ENCODE measurements at regions not wholly inside any gene's neighbourhood (a gene's known extent, or its start where the extent isn't known, plus 50 kb on each side); places are given as distances from the start of the nearest gene placed in this dataset.

GRCh38 chr17:77901481-77901880 is 57.0 kb upstream of the TNRC6C start:
- TF ChIP-seq, protein P1, sequence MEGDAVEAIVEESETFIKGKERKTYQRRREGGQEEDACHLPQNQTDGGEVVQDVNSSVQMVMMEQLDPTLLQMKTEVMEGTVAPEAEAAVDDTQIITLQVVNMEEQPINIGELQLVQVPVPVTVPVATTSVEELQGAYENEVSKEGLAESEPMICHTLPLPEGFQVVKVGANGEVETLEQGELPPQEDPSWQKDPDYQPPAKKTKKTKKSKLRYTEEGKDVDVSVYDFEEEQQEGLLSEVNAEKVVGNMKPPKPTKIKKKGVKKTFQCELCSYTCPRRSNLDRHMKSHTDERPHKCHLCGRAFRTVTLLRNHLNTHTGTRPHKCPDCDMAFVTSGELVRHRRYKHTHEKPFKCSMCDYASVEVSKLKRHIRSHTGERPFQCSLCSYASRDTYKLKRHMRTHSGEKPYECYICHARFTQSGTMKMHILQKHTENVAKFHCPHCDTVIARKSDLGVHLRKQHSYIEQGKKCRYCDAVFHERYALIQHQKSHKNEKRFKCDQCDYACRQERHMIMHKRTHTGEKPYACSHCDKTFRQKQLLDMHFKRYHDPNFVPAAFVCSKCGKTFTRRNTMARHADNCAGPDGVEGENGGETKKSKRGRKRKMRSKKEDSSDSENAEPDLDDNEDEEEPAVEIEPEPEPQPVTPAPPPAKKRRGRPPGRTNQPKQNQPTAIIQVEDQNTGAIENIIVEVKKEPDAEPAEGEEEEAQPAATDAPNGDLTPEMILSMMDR (IDR thresholded peaks at IDR 0.05), result no peak
- 94 to 100% methylated on average over 2 of the region's 2 CpGs for WGBS, 2 donors

GRCh38 chr17:77905266-77905665 is 53.2 kb upstream of the TNRC6C start:
- TF ChIP-seq, protein P1 (IDR thresholded peaks at IDR 0.05), result no peak
- intact Hi-C loops (cut with DNase I), result no loop called here
- H3K4me3 ChIP-seq, result no peak overlapping the region
- H3K27me3 ChIP-seq, result peaks cover 0 to 26% (median 3%) of the 10 kb centered on the region in 7 donors
- DNase-seq (no peak), ATAC-seq (no peak)
- H3K4me1 ChIP-seq, result peaks cover 0 to 12% (median 6%) of the 10 kb centered on the region in 9 donors
- H3K9me3 ChIP-seq, result no peaks in the 10 kb centered on the region
- no peaks in the 10 kb centered on the region for H3K36me3 ChIP-seq
- H3K27ac ChIP-seq, result no peak overlapping the region
- 61 to 63% methylated on average over 12 of the region's 14 CpGs for WGBS, 2 donors

More at GRCh38 chr17:77901481-77901880, 57.0 kb upstream of the TNRC6C start:
- Histone ChIP-seq H3K4me1 (no peaks in the 10 kb centered on the region), H3K36me3 (no peaks in the 10 kb centered on the region), H3K4me3 (no peak overlapping the region), H3K27me3 (peaks cover 0 to 29% (median 3%) of the 10 kb centered on the region in 7 donors), H3K9me3 (no peaks in the 10 kb centered on the region), H3K27ac (no peak overlapping the region)
- DNase-seq, result no peak
- intact Hi-C loops (cut with DNase I), result loop anchor here in 1 of 10 donors (1.0 kb wide), 1 partner anchor 39 kb away; no protein-coding TSS in a partner anchor
- ATAC-seq, result no peak

DNA sequence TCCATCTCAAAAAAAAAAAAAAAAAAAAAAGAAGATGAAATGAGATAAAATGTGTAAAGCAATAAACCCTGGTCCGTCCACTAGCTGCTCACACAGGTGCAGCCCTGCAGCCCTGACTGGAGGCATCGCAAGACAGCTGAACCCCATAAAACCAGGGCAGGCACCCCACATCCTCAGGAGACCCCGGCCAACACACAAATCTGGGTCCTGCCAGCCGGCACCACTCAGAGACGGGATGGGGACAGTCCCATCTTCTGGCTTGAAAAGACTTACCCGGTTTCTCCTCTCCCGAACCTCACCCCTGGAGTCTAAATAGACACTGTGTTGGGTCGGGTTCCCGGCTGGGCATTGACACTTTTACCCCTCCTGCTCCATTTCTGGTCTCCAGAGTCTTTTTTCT is 52.7 kb upstream of the TNRC6C start:
- TF ChIP-seq, protein P1 (IDR thresholded peaks at IDR 0.05), result no peak
- no peak for DNase-seq
- Histone ChIP-seq H3K4me1 (peaks cover 0 to 12% (median 6%) of the 10 kb centered on the region in 9 donors), H3K4me3 (no peak overlapping the region), H3K27ac (no peak overlapping the region), H3K36me3 (no peaks in the 10 kb centered on the region), H3K27me3 (peaks cover 0 to 30% (median 3%) of the 10 kb centered on the region in 7 donors), H3K9me3 (no peaks in the 10 kb centered on the region)
- intact Hi-C loops (cut with DNase I), result no loop called here
- ATAC-seq, result no peak
- WGBS, 2 donors, result 88 to 97% methylated on average over 9 of the region's 9 CpGs

DNA sequence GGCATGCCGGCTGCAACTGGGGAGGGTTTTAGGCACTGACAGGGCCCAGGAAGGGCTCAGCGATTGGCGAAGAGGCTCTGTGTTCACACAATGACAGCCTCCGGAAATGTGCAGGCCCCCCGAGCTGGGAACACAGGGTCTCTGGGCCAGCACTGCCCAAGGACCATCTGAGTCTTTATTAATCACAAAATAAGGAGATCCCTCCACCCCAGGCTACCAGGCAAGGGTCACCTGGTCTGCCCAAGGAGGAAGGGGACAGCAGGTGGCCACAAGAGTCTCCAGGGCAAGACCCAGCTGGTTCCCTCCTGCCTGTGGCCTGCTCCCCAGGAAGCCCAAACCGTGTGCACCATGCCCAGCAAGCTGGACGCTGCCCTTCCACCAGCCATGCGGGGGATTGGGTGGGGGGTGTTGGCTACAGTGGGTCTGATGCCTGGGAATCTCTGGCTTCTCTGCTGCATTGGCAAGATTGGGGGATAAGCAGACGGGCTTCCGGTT is 52.1 kb upstream of the TNRC6C start:
- peaks cover 0 to 12% (median 6%) of the 10 kb centered on the region in 9 donors for H3K4me1 ChIP-seq
- H3K9me3 ChIP-seq, result no peaks in the 10 kb centered on the region
- TF ChIP-seq, protein P1 (IDR thresholded peaks at IDR 0.05), result no peak
- H3K36me3 ChIP-seq, result no peaks in the 10 kb centered on the region
- 84 to 85% methylated on average over 10 of the region's 10 CpGs for WGBS, 2 donors
- DNase-seq (no peak), ATAC-seq (no peak)
- intact Hi-C loops (cut with DNase I), result no loop called here
- H3K4me3 ChIP-seq, result no peak overlapping the region
- H3K27ac ChIP-seq, result no peak overlapping the region
- H3K27me3 ChIP-seq, result peaks cover 0 to 33% (median 3%) of the 10 kb centered on the region in 7 donors
